GM21717 (cell line): ENCODE measurements at regions not wholly inside any gene's neighbourhood (a gene's known extent, or its start where the extent isn't known, plus 50 kb on each side); places are given as distances from the start of the nearest gene placed in this dataset.
"Not testable (repeated sequence)": the region's sequence is repeated elsewhere in the genome, so short reads cannot be mapped to it uniquely, and the experiment has no call there.

Experiments
- ATAC-seq: cut with Tn5 transposase; IDR thresholded peaks from one replicate; pipeline ENCODE4 v1.9.1; 2021; ENCODE audit warnings: mild to moderate bottlenecking, moderate library complexity; ENCODE audit not compliant: unreplicated experiment

DNA sequence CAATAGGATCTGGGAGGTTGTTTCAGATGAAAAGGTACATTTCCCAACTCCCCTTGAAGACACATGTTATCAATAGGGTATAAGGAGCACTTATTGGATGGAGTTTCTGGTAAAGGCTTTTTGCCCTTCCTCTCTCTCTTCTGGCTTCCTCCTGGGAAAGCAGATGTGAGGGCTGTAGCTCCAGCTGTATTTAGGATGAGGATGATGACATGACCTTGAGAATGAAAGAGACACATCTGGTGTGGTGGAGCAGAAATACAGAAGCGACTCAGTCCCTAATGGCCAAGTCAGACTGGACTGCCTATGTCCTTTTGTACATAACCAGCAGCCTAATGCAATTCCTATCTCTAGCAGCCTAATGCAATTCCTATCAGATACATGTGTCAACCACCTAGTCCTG lies 100.9 kb upstream of the NXPH2 start:
- no peak for ATAC-seq

DNA sequence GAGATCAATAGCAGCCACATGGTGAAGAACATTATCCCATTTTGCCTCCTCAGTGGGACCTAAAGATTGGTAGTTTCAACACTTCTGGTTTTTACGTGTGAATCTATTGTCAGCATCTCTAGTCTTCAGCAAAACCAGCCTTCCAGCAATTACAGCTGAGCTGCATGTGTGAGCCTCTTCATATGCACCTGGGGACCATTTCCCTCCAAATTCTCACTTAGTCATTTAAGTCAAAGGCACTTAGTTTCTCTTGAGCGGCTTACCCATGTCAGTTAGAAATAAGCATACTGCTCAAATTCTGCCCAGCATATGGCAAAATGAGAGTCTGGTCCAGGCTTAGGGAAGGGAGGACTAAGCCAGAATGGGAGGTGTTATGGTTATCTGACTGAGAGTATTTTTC lies 99.7 kb upstream of the NXPH2 start:
- ATAC-seq, result no peak

DNA sequence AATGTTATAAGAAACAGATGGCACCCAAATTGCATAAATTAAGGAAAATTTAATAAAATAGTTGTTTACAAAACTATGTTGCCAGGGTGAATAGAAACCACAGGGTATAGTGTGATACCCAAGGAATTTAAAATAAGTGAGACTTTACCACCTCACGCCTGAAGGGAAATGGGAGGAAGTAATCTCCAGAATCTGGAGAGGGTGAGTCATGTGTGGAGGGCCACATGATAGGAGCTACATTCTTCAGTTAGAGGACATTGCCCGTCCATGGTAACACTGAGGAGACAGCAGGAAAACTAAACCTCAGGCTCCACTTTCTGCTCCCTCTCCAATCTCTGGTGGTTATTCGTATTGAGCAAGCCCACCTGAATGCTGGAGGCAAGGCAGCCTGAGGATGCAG lies 97.2 kb upstream of the NXPH2 start:
- no peak for ATAC-seq

- no peak for ATAC-seq
Observed at GRCh38 chr2:138874251-138874650, 94.1 kb upstream of the NXPH2 start.

- not testable (repeated sequence) for ATAC-seq
Observed at GRCh38 chr2:138872116-138872515, 91.9 kb upstream of the NXPH2 start.

DNA sequence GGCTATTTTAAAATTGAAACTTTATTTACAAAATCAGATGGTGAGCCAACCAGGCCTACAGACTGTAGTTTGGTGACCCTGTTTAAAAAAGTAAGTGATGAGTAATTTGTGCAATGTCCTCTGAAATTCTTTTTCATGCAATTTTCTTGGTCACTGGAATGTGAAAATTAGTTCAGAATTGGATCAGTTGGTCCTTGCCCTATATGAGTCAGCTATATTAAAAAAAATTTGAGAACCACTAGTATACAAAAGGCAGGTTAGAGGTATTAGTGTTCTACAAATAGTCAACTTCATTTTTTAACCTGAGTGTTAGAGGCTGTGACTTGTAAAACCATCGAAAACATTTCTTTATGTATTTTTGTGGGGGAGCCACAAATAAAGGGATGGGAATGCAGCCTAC lies 91.1 kb upstream of the NXPH2 start:
- ATAC-seq, result no peak

DNA sequence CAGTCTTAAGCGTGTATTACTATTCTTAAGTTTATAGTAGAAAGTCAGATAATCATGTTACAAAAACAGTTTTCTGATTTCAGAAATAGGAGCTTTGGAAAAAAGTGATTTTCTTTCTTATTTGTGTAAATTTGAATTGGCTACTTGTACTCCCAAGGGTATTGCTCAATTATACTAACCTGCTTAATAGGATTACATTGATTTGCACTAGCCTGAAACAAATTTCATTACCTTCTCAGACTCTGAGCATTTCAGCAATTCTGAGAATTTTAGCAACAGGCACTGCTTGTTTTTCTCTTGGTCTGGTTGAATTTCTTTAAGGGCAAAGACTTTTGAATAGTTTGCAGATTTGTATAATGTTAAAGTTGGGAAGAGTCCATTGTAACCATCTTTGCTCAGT lies 87.2 kb upstream of the NXPH2 start:
- ATAC-seq, result no peak

DNA sequence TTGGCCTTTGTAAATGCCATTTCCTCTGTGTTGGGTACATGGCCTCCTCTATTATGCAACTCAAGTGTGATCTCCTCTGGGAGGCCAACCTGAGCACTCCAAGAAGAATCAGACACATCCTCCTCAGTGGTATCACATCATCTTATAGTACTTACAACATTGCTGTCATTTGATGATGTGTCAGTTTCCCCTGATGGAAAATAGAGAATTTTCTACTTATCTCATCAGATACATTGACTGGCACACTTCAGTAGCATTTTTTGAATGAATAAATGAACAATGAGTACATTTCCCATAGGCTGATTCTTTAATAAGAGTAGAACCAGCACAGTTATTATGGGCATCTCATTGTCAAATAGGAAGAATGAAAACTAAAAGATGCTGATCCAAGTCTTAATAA lies 86.6 kb upstream of the NXPH2 start:
- ATAC-seq, result no peak

GRCh38 chr2:138853761-138854160 lies 73.6 kb upstream of the NXPH2 start:
- no peak for ATAC-seq

- ATAC-seq, result no peak
Observed at GRCh38 chr2:138853296-138853695, 73.1 kb upstream of the NXPH2 start.

DNA sequence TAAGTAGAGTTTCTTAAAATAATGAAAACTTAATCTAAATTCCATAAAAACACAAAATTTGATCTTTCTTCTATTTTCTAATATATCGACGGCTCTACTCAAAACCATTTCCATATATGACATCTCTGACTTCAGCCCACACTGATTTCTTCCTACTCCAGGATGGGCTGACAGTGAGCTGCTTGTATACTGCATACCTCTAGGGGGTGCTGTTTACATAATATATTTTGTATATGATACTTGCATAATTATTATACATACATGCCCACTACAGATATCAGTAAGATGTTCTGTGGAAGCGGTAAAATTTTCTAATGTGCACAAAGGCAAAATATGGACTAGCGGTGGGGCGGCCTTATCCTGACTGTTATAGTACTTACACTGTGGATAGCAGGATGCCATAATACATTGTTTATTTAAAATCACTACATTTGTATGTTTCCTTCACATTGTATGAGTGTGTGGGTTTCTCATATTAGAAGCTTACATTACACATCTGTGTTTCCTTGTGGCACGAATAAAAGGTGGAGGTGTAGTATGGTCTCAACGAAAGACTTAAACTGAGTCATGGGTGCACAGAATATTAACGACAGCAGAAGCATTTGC lies 66.1 kb upstream of the NXPH2 start:
- ATAC-seq, result peak; percentile 90

DNA sequence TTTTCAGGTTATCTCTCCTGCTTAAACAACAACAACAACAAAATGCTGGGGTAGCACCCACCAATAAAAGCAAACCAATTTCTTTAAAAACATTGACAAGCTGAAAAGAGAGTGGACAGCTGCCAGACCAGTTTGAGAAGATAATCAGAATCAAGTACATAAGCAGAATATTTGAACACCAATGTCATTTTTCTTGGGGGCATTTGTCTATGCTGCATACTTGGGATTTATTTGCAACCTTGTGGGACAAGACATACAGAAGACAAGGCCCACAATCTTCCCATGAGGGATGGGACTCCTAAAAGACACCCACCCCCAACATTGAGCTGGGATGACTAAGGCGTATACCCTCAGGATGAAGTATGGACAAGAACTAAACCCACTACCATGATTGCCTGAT lies 62.2 kb upstream of the NXPH2 start:
- ATAC-seq, result no peak

DNA sequence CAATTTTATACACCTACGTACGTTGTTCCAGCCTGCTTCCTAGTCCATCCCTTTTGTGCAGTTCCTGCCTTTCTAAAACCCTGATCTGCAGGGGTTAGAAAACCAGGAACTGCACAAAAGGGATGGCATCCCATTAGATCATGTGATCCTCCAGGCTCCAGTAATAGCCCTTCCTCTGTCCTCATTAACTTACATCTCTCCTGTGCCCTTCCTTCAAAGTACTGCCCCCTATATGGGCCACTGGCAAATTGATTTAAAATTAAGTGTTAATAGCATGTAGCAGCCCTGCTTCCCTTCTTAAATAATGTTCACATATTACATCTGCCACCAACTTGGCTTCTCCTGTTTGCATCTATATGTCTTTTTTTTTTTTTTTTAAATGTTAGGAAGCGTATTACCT lies 61.3 kb upstream of the NXPH2 start:
- no peak for ATAC-seq

DNA sequence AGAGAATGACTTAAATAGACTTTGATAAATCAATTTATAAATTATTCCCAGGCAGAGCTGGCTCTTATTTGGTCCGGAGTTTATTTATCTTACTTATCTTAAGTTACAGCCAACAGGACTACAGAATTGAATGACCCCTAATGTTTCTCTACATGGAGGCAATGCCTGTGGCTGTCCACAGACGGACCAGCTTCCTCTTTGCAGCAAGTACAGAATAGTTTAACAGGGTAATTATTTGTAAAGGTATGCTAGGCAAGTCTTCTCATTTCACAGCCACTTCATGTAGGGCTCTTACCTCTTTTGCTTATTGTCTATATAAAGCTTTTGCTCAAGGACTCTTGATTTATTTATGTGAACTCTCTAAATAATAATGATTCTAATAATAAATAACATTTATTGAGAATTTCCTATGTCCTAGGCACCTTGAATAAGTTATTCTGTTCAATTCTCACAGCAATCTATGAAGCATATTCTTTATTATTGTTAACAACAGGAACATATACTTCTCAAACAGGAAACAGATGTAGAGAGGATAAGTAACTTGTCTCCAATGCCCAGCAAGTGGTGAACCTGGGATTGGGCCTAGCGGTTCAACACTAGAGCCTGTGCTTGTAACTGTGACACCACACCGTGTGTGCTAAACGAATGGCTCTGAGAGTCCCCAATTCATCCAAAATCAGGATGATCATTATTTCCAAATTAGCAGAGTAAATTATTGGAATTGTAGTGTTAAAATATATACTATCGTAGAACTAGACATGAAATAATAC lies 58.8 kb upstream of the NXPH2 start:
- no peak for ATAC-seq

- no peak for ATAC-seq
Observed at GRCh38 chr2:138831691-138832090, 51.5 kb upstream of the NXPH2 start.

DNA sequence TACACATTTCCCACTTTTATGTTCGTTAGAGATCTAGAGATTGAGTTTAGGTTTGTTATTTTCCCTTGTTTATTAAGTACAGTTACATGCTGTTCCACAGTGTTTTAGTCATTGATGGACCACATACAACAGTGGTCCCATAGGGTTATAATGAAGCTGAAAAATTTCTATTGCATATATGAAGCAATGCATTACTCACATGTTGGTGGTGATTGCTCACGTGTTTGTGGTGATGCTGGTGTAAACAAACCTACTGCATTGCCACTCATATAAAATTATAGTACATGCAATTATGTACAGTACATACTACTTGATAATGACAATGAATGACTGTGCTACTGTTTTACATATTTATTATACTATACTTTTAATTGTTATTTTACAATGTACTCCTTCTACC lies 51.0 kb upstream of the NXPH2 start:
- ATAC-seq, result no peak

GRCh38 chr2:138830547-138830946 lies 50.4 kb upstream of the NXPH2 start:
- no peak for ATAC-seq
